HepG2 (cell line): ENCODE measurements at regions not wholly inside any gene's neighbourhood (a gene's known extent, or its start where the extent isn't known, plus 50 kb on each side); places are given as distances from the start of the nearest gene placed in this dataset.

Source experiments
- ATAC-seq: fragments of 200-7000 bp; cut with Tn5 transposase; 3 replicates; pipeline ENCODE4 v1.9.1; 2020; ENCODE audit warnings: mild to moderate bottlenecking, moderate library complexity
- BruUV-seq: library from RNA; stranded (reverse); fragments of 400-500 nt; replicated peaks from 2 replicates; lab custom pipeline; 2021; lab: Mats Ljungman, UMichigan
- CTCF ChIA-PET: fragments of 300-600 bp; formaldehyde crosslinking; extraction: SDS; loops from one replicate; lab custom pipeline; 2021; ENCODE audit warnings: low total read pairs, inconsistent platforms, low intra/inter-chr PET ratio; lab: Yijun Ruan, JAX
- POLR2A ChIA-PET: fragments of 350-600 bp; sonication (Branson Sonifier 250); formaldehyde crosslinking; loops from one replicate; lab custom pipeline; 2020; ENCODE audit warnings: antibody characterized with exemption, inconsistent platforms; lab: Yijun Ruan, JAX
- DNase-seq: peaks from one replicate; pipeline ENCODE4 v3.0.0-alpha.2; 2015; ENCODE audit warnings: low spot score
- FAIRE-seq: peaks from 3 replicates; lab custom pipeline; 2011; peaks lifted over from hg19 to GRCh38; lab: Jason Lieb, UNC
- H2AFZ ChIP-seq: one replicate; pipeline ENCODE4 v1.6.1; 2011; ENCODE audit warnings: low read length, inconsistent platforms
- H3K27ac ChIP-seq: fragments of 300-600 bp; 3 replicates; pipeline ENCODE4 v1.8.0; 2011; ENCODE audit warnings: mixed run types, mild to moderate bottlenecking, mixed read lengths, low read length, inconsistent platforms; ENCODE audit not compliant: insufficient read depth; ENCODE audit errors: extremely low read length
- H3K27me3 ChIP-seq, 2 experiments: fragments of 200-600 bp in 1 of 2; 2 replicates in 1 of 2; 3 replicates in 1 of 2; pipeline versions ENCODE4 v1.6.0 to v1.8.0; 2011; ENCODE audit warnings: low read length in 2 of 2, mild to moderate bottlenecking in 2 of 2, moderate library complexity in 2 of 2, inconsistent platforms in 1 of 2; ENCODE audit not compliant: insufficient read depth in 2 of 2, control insufficient read depth in 1 of 2
- H3K36me3 ChIP-seq, 2 experiments: fragments of 200-600 bp in 1 of 2; replicated peaks in 1 of 2; 2 replicates in 1 of 2; 3 replicates in 1 of 2; pipeline versions ENCODE4 v1.5.1 to v1.8.0; 2011; ENCODE audit warnings: low read length in 2 of 2, inconsistent platforms in 1 of 2; ENCODE audit not compliant: insufficient read depth in 2 of 2, control insufficient read depth in 1 of 2
- H3K4me1 ChIP-seq: 2 replicates; pipeline ENCODE4 v1.5.1; 2012; ENCODE audit warnings: low read length, inconsistent platforms; ENCODE audit not compliant: insufficient read depth
- H3K4me2 ChIP-seq: 2 replicates; pipeline ENCODE4 v1.6.0; 2011; ENCODE audit warnings: low read depth, low read length, inconsistent platforms
- H3K4me3 ChIP-seq, 3 experiments: fragments of 200-600 bp in 1 of 3; sonication (generic), shearing (Covaris generic) in 1 of 3; replicated peaks in 1 of 3; 2 replicates each; pipeline ENCODE4 v1.5.1; 2011 to 2016; ENCODE audit warnings: low read length in 3 of 3, inconsistent platforms in 2 of 3, low read depth in 2 of 3, mild to moderate bottlenecking in 2 of 3, control low read depth in 1 of 3, mixed read lengths in 1 of 3; ENCODE audit not compliant: insufficient read depth in 1 of 3
- H3K79me2 ChIP-seq: one replicate; pipeline ENCODE4 v1.6.1; 2011; ENCODE audit warnings: low read length, inconsistent platforms; ENCODE audit not compliant: insufficient read depth
- H3K9ac ChIP-seq: 2 replicates; pipeline ENCODE4 v1.6.0; 2011; ENCODE audit warnings: mild to moderate bottlenecking, low read depth, low read length, inconsistent platforms; ENCODE audit not compliant: insufficient read depth
- H3K9me3 ChIP-seq: 2 replicates; pipeline ENCODE4 v1.5.1; 2012; ENCODE audit warnings: mild to moderate bottlenecking, low read length
- H4K20me1 ChIP-seq: 2 replicates; pipeline ENCODE4 v1.6.0; 2011; ENCODE audit warnings: inconsistent platforms, mild to moderate bottlenecking, low read length, moderate library complexity; ENCODE audit not compliant: insufficient read depth
- AGO2 ChIP-seq: fragments of 200-400 bp; formaldehyde crosslinking; optimal IDR thresholded peaks from 2 replicates; pipeline ENCODE3; 2017; ENCODE audit warnings: mild to moderate bottlenecking, low read depth, low read length, moderate library complexity
- ATF4 ChIP-seq, 2 experiments: fragments of 450-650 bp in 1 of 2; sonication (generic) in 1 of 2; formaldehyde crosslinking; IDR thresholded peaks; 2 replicates each; pipeline versions ENCODE4 v1.5.0 to v1.8.0; 2020 to 2022; ENCODE audit warnings: mild to moderate bottlenecking in 1 of 2, missing genetic modification reagents in 1 of 2
- BATF2 ChIP-seq: sonication (generic); formaldehyde crosslinking; IDR thresholded peaks from 2 replicates; pipeline ENCODE4 v1.8.0; 2022; ENCODE audit warnings: mild to moderate bottlenecking, missing genetic modification reagents, moderate library complexity
- DMTF1 ChIP-seq: sonication (generic); formaldehyde crosslinking; IDR thresholded peaks from 2 replicates; pipeline ENCODE4 v1.4.0; 2020; ENCODE audit warnings: mild to moderate bottlenecking, missing genetic modification reagents
- E2F1 ChIP-seq: sonication (generic); formaldehyde crosslinking; IDR thresholded peaks from 2 replicates; pipeline ENCODE4 v1.5.0; 2020; ENCODE audit warnings: missing genetic modification reagents
- HNRNPH1 ChIP-seq: fragments of 200-400 bp; formaldehyde crosslinking; optimal IDR thresholded peaks from 2 replicates; pipeline ENCODE3; 2017; ENCODE audit warnings: mild to moderate bottlenecking, low read depth, low read length
- MNT ChIP-seq: fragments of 450-650 bp; IDR thresholded peaks from 2 replicates; pipeline ENCODE4 v1.6.1; 2016
- RFX5 ChIP-seq: IDR thresholded peaks from 2 replicates; pipeline ENCODE4 v1.6.1; 2011; ENCODE audit warnings: low read depth, low read length, improper control_type of control experiment
- SOX5 ChIP-seq: IDR thresholded peaks from 2 replicates; pipeline ENCODE4 v1.6.1; 2016; ENCODE audit warnings: borderline replicate concordance
- ZNF720 ChIP-seq: sonication (generic); formaldehyde crosslinking; IDR thresholded peaks from 2 replicates; pipeline ENCODE4 v1.4.0; 2020; ENCODE audit warnings: missing genetic modification reagents
- WGBS: methylation state at CpG from one replicate; pipeline ENCODE4 v1.1.6; 2017; ENCODE audit warnings: low lambda C conversion rate; 5-methylcytosine and 5-hydroxymethylcytosine counted together
- in situ Hi-C: cut with HindIII; loops from 2 replicates; pipeline ENCODE4 v1.10.0; 2017; ENCODE audit warnings: low pct_unique_long_range_greater_than_20kb; ENCODE audit not compliant: extremely low pct_ligation_motif_present
- intact Hi-C: fragments of 100-400 bp; cut with micrococcal nuclease; formaldehyde crosslinking; loops from one replicate; pipeline ENCODE4 v1.10.0; 2022; ENCODE audit not compliant: unreplicated experiment

- no peak for TF ChIP-seq BATF2 (CRISPR knock-in tag)
- TF ChIP-seq DMTF1 (CRISPR knock-in tag): no peak
Observed at GRCh38 chr5:93076096-93076495, 504.9 kb downstream of the NR2F1-AS1 start (continued).

GRCh38 chr5:93073547-93073946 lies 507.5 kb downstream of the NR2F1-AS1 start:
- H3K4me2 ChIP-seq: no peak overlapping the region
- H3K4me3 ChIP-seq: no peak overlapping the region
- H4K20me1 ChIP-seq: no peaks in the 10 kb centered on the region
- H3K4me1 ChIP-seq: peaks cover 19% of the 10 kb centered on the region
- ChIA-PET POLR2A (no interaction called here), CTCF (no interaction called here)
- FAIRE-seq: no peak
- H3K79me2 ChIP-seq: no peaks in the 10 kb centered on the region
- no peak for ATAC-seq
- no peak overlapping the region for H2AFZ ChIP-seq
- in situ Hi-C loops: no loop called here
- H3K27me3 ChIP-seq: no peaks in the 10 kb centered on the region; a peak in 1 of 5 replicates
- intact Hi-C loops: loop anchor here (10.0 kb wide), 1 partner anchor 831 kb away; no protein-coding TSS in a partner anchor
- H3K9ac ChIP-seq: no peak overlapping the region
- TF ChIP-seq ATF4 (CRISPR knock-in tag; IDR thresholded peaks at IDR 0.05) (no peak), RFX5 (no peak), ZNF720 (no peak), MNT (no peak), HNRNPH1 (no peak), E2F1 (CRISPR knock-in tag) (no peak), AGO2 (no peak), SOX5 (CRISPR knock-in tag) (no peak)
- WGBS: over 99% methylated on average over 4 of the region's 4 CpGs
- no peak for DNase-seq
- no TSS peak for BruUV-seq
- H3K9me3 ChIP-seq: no peaks in the 10 kb centered on the region
- no peaks in the 10 kb centered on the region for H3K36me3 ChIP-seq
- H3K27ac ChIP-seq: no peak overlapping the region
